ENCODE measurements at regions not wholly inside any gene's neighbourhood (a gene's known extent, or its start where the extent isn't known, plus 50 kb on each side); places are given as distances from the start of the nearest gene placed in this dataset.

DNA sequence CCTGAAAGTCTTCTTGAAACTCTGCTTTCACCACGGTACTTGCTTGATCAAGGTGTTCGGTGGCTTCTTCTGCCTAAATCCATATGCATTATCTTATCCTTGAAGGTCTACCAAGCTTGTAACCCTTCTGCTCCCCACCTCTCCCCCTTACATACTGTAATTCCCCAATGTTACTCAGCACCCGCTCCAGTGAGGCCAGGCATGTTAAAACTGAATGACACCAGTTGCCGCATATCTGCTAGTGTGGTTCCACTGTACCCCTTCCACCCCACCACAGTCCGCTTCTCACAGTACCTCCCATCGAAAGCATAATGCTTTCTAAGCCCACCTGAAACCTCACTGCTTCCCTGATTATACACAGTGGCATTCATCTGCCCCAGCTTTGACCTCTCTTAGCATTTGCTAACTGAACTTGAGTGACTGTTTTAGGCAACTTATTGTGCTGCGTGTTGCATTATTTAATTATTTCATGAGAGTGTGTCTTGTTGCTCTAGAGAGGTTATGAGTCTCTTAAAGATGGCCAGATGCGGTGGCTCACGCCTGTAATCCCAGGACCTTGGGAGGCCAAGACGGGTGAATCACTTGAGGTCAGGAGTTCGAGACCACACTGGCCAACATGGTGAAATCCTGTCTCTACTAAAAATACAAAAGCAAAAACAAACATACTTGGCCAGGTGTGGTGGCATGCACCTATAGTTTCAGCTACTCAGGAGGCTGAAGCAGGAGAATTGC lies 87.6 kb upstream of the MBNL2 start:
- no peak overlapping the region for H3K27ac Mint-ChIP-seq
- Histone ChIP-seq H4K20me1 (ENCODE audit: control insufficient read depth, insufficient read depth, low read length, poor library complexity, severe bottlenecking) (no peaks in the 10 kb centered on the region), H3K4me2 (replicated peaks; ENCODE audit: low read depth, low read length, poor library complexity, severe bottlenecking) (no peak overlapping the region), H3K27me3 (replicated peaks in 1 of 4; ENCODE audit: control extremely low read depth in 1 of 4, control insufficient read depth in 3 of 4, insufficient read depth in 4 of 4, low read length in 3 of 4) (no peaks in the 10 kb centered on the region), H3K27ac (ENCODE audit: low read length in 2 of 2) (no peak overlapping the region), H2AFZ (ENCODE audit: insufficient read depth, low read depth, low read length, poor library complexity, severe bottlenecking) (no peak overlapping the region), H3K9ac (ENCODE audit: low read length) (no peak overlapping the region), H3K4me1 (ENCODE audit: control insufficient read depth in 2 of 2, insufficient read depth in 2 of 2, low read length in 2 of 2) (no peaks in the 10 kb centered on the region), H3K36me3 (replicated peaks in 1 of 2; ENCODE audit: control extremely low read depth in 1 of 2, control insufficient read depth in 1 of 2, extremely low read depth in 1 of 2, insufficient read depth in 2 of 2, low read length in 1 of 2) (no peaks in the 10 kb centered on the region), H3K4me3 (ENCODE audit: control extremely low read depth in 1 of 5, extremely low read depth in 1 of 5, insufficient read depth in 1 of 5, low read depth in 2 of 5, low read length in 4 of 5) (no peak overlapping the region), H3K9me3 (ENCODE audit: control extremely low read depth in 1 of 3, control insufficient read depth in 2 of 3, insufficient read depth in 1 of 3, low read length in 2 of 3) (no peaks in the 10 kb centered on the region), H3K79me2 (ENCODE audit: control insufficient read depth, insufficient read depth, low read length) (no peaks in the 10 kb centered on the region)
- 88% methylated on average over 9 of the region's 11 CpGs for WGBS (ENCODE audit: insufficient coverage)
- POLR2A ChIA-PET: no interaction called here
- CTCF ChIA-PET: no interaction called here
- H3K4me3 Mint-ChIP-seq: no peak overlapping the region
- no peak for DNase-seq
- peaks cover 18% of the 10 kb centered on the region for H3K27me3 Mint-ChIP-seq
- no peaks in the 10 kb centered on the region for H3K9me3 Mint-ChIP-seq (ENCODE audit: insufficient read depth)
- TF ChIP-seq, protein P1, sequence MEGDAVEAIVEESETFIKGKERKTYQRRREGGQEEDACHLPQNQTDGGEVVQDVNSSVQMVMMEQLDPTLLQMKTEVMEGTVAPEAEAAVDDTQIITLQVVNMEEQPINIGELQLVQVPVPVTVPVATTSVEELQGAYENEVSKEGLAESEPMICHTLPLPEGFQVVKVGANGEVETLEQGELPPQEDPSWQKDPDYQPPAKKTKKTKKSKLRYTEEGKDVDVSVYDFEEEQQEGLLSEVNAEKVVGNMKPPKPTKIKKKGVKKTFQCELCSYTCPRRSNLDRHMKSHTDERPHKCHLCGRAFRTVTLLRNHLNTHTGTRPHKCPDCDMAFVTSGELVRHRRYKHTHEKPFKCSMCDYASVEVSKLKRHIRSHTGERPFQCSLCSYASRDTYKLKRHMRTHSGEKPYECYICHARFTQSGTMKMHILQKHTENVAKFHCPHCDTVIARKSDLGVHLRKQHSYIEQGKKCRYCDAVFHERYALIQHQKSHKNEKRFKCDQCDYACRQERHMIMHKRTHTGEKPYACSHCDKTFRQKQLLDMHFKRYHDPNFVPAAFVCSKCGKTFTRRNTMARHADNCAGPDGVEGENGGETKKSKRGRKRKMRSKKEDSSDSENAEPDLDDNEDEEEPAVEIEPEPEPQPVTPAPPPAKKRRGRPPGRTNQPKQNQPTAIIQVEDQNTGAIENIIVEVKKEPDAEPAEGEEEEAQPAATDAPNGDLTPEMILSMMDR (IDR thresholded peaks at IDR 0.05): no peak
- TF ChIP-seq EZH2 (IDR thresholded peaks at IDR 0.05; ENCODE audit: borderline replicate concordance, insufficient read depth, low read depth, low read length, poor library complexity, severe bottlenecking): no peak
- intact Hi-C loops (cut with micrococcal nuclease): no loop called here
- no peak for ATAC-seq (ENCODE audit: low read depth)
- H3K4me1 Mint-ChIP-seq: no peaks in the 10 kb centered on the region

DNA sequence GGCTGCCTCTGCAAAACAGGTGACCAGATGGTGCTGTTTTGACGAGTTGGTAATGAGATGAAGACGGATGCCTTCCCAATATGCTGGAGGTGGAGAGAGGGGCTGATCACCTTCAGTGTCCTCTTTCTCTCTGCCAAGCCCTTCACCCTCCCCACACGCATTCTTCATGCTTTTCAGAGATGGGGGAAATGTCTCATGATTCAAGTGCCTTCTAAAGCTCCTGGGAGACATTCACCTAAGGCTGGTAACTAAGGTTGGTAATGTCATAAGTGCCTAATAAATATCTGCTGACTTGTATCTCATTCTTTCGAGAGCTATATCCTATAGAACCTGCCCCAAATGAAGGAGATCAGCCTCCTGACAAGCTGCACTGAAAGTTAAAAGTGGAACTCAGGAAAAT lies 86.2 kb upstream of the MBNL2 start:
- Histone ChIP-seq H3K27me3 (replicated peaks in 1 of 4; ENCODE audit: control extremely low read depth in 1 of 4, control insufficient read depth in 3 of 4, insufficient read depth in 4 of 4, low read length in 3 of 4) (no peaks in the 10 kb centered on the region), H2AFZ (ENCODE audit: insufficient read depth, low read depth, low read length, poor library complexity, severe bottlenecking) (no peak overlapping the region), H3K9me3 (ENCODE audit: control extremely low read depth in 1 of 3, control insufficient read depth in 2 of 3, insufficient read depth in 1 of 3, low read length in 2 of 3) (no peaks in the 10 kb centered on the region), H3K27ac (ENCODE audit: low read length in 2 of 2) (no peak overlapping the region), H3K4me2 (replicated peaks; ENCODE audit: low read depth, low read length, poor library complexity, severe bottlenecking) (no peak overlapping the region), H3K4me3 (ENCODE audit: control extremely low read depth in 1 of 5, extremely low read depth in 1 of 5, insufficient read depth in 1 of 5, low read depth in 2 of 5, low read length in 4 of 5) (no peak overlapping the region), H3K36me3 (replicated peaks in 1 of 2; ENCODE audit: control extremely low read depth in 1 of 2, control insufficient read depth in 1 of 2, extremely low read depth in 1 of 2, insufficient read depth in 2 of 2, low read length in 1 of 2) (no peaks in the 10 kb centered on the region), H3K79me2 (ENCODE audit: control insufficient read depth, insufficient read depth, low read length) (no peaks in the 10 kb centered on the region), H4K20me1 (ENCODE audit: control insufficient read depth, insufficient read depth, low read length, poor library complexity, severe bottlenecking) (no peaks in the 10 kb centered on the region), H3K9ac (ENCODE audit: low read length) (no peak overlapping the region), H3K4me1 (ENCODE audit: control insufficient read depth in 2 of 2, insufficient read depth in 2 of 2, low read length in 2 of 2) (no peaks in the 10 kb centered on the region)
- no peak for ATAC-seq (ENCODE audit: low read depth)
- TF ChIP-seq EZH2 (IDR thresholded peaks at IDR 0.05; ENCODE audit: borderline replicate concordance, insufficient read depth, low read depth, low read length, poor library complexity, severe bottlenecking): no peak
- TF ChIP-seq, protein P1 (IDR thresholded peaks at IDR 0.05): no peak
- WGBS (ENCODE audit: insufficient coverage): no CpG with 5 or more reads among the region's 4 CpGs
- Mint-ChIP-seq H3K27ac (no peak overlapping the region), H3K4me3 (no peak overlapping the region), H3K9me3 (ENCODE audit: insufficient read depth) (no peaks in the 10 kb centered on the region), H3K27me3 (peaks cover 21% of the 10 kb centered on the region), H3K4me1 (no peaks in the 10 kb centered on the region)
- ChIA-PET POLR2A (interaction anchor here (0.5 kb wide), 1 partner anchor 101 kb away, joined by 3 read pairs; no protein-coding TSS in a partner anchor), CTCF (interaction anchor here (0.7 to 1.0 kb wide), 2 partner anchors 26 to 56 kb away, joined by 3 read pairs; no protein-coding TSS in a partner anchor)
- no peak for DNase-seq
- intact Hi-C loops (cut with micrococcal nuclease): no loop called here

Measured in B cell (primary cell).